ENCODE measurements at regions not wholly inside any gene's neighbourhood (a gene's known extent, or its start where the extent isn't known, plus 50 kb on each side); places are given as distances from the start of the nearest gene placed in this dataset.

DNA sequence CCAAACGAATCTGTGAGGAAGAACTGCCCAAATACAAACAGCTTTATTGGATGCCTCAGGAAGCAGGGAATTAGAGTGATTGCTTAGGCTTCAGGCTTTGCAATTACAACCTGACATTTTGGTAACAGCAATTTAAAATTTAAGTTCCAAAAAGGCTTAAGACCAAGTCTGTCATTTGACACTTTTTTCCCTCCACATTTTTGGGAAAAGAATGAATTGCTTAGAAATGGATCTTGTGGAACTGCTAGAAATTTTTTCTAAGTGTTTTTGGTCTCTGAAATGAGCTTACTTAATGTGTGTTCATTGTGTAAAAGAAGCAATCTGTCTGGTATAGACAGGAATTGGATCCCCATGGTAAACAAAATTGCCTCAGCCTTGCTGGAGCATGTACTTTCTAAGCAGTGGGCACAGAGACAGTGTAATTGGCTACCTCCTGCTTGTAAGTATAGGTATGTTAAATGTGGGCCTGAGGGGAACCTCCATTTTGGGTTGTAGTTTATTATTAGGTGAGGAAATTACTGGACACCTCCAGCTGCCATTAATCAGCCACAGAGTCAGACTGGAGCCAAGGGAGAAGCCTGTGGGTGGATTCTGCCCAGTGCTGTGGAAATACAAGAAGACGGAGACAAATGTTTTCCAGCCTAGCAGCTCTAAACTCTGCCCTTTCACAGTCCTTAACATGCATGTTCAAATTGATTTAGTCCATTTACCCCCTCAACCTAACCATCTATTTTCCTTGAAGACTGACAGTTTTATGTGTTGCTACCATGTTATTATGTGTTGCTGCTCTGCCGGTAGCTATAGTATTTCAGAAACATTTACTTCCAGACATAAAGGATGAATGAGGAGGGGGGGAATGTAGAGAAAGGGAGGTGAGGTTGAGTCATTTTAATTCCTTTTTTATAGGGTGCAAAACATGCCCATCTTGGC is 473.0 kb downstream of the SPRY1 start:
- no peak for DNase-seq (ENCODE audit: low read depth in 3 of 3, low spot score in 1 of 3)

DNA sequence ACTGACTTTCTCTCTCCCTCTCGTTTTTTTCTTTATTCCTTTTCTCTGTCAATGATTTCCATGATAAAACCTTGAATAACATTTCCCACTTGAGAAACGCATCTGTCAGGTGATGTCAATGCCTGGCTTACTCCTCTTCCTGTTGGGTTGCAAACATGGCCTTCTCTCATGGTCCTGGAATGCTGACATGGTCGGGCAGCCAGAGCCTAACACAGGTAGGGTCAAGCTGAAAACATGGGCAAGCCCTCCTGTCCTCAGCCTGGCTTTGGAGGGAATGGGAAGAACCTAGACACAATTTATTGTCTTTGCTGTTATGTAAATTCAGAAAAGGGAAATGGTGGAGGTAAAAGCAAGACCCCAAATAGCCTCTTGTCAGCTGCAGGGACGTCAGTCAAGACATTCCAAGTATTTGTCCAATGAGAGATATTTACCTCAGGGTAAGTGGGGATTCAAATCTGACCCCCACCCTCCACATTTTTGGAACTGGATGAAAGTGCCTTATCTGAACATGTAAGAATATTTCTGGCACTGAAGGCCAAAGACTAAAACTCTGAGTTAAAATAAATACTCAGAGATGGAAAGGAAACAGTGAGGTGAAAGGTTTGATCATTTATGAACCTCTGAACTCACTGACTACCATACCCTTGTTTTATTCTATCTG is 473.8 kb downstream of the SPRY1 start:
- no peak for DNase-seq (ENCODE audit: low read depth in 3 of 3, low spot score in 1 of 3)

DNA sequence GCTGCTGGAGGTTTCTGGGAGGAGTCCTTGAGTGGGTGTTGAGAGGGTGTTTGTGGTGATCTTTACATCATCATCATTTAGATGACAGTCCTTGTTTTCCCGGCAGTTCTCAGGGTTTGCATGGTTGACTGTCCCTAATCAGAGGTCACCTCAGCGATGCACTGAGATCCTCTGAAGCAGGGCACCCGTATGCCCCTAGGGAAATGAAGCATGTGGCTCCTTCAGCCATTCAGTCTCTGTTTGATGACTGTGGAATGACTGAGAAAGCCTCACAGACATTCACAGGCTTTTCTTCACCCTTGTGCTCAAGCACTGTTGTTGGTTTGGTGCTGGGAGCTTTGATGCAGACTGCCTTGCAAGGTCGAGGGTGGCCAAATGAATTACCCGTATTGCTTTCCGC is 474.7 kb downstream of the SPRY1 start:
- DNase-seq (ENCODE audit: low read depth in 3 of 3, low spot score in 1 of 3) = no peak

DNA sequence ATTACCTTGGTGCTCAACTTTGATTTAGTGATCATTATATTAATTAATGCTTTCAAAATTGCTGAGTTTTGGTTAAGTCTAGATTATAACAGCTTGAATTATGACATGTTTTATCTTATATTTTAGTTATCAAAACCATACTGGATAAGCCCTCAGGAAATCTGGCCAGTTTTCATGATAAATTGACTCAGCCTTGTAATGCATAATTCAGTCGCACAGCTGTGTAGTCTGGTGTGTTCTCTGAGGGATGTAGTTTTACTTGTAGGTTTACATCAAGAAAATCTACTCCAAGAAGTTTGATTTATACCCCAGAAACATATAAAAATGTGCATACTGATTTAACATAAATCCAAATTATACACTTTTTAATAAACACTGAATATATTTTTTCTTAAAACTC is 477.5 kb downstream of the SPRY1 start:
- no peak for DNase-seq (ENCODE audit: low read depth in 3 of 3, low spot score in 1 of 3)

DNA sequence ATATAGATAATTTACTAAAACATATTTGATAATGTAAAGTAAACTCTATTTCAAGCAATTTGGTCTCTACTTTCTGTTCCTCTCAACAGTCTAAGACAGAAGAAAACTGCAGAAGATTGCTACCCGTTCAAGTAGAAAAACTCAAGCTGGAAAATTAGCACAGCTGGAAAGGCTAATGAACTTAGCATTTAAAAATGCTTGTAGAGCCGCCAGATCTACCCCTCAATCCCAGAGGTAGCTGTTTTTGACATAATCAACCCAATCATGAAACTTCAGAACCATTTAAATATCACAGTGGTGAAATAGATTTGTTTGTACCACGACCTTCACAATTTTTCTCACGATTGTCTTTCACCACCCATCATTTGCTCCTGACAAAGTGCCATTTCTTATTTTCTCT is 479.5 kb downstream of the SPRY1 start:
- no peak for DNase-seq (ENCODE audit: low read depth in 3 of 3, low spot score in 1 of 3)

DNA sequence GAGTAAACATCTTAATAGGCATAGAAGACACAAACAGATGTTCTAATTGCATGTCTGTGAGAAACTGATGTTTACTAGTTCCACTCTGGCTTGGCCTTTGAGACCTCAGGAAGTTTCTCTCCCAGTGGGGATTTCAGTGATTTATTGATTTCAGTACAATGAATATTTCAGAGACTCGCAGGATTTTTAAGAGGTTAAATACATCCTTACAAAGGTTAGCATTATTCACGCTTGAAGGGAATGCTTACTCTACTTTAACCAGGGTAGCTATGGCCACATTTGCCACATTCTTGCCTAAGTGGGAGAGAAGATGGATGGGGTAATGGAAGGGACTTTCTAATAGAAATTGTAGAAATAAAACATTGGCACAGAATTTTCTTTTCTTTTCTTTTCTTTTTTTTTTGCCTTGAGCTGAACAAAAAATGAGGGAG is 480.1 kb downstream of the SPRY1 start:
- DNase-seq (ENCODE audit: low read depth in 3 of 3, low spot score in 1 of 3) = no peak

DNA sequence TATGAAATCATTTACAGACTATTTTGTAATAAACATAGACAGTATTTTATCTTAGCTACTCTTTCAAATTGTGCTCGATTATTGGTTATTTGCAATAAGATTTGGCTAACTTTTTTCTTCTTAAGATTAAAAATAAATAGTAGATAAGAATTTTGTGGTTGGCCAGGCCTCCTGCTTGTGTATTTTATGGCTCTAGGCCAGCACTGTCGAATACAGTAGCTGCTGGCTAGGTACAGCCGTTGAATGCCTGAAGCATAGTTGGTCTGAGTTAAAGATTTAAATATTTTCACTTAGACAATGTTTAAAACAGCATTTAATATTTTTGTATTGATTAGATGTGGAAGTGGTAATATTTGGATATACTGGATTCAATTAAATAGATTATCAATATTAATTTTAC is 481.0 kb downstream of the SPRY1 start:
- no peak for DNase-seq (ENCODE audit: low read depth in 3 of 3, low spot score in 1 of 3)

DNA sequence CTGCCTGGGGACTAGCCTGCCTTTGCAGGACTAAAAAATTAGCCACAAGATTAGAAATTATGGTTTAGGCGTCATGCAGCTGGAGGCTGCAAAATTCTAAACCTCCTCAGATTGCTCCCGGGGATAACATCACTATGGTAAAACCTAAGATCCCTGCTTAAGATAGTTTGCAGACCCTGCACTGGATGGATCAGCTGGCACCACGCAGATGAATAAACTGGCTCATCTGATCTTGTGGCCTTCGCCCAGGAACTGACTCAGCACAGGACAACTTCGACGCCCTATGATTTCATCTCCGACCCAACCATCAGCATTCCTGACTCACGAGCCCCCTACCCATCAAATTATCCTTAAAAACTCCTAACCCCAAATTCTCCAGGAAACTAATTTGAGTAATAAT is 482.4 kb downstream of the SPRY1 start:
- DNase-seq (ENCODE audit: low read depth in 3 of 3, low spot score in 1 of 3) = no peak

DNA sequence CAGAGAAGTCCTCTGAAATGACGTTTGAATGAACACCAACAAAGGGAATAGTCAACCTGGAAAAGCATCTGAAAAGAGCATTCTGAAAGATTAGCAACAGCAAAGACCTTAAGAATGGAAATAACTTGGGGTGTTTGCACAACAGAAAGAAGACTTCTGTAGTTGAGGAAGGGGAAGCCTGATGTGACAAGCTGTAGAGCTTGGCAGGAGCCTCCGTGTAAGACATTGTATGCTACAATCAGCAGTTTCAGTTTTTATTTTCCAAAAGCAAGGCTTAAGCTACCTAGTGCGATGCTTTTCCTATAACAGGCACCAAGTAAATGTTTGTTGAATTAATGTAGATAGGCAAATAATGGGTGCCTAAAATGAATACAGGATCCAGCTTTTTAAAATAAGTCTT is 484.0 kb downstream of the SPRY1 start:
- no peak for DNase-seq (ENCODE audit: low read depth in 3 of 3, low spot score in 1 of 3)

DNA sequence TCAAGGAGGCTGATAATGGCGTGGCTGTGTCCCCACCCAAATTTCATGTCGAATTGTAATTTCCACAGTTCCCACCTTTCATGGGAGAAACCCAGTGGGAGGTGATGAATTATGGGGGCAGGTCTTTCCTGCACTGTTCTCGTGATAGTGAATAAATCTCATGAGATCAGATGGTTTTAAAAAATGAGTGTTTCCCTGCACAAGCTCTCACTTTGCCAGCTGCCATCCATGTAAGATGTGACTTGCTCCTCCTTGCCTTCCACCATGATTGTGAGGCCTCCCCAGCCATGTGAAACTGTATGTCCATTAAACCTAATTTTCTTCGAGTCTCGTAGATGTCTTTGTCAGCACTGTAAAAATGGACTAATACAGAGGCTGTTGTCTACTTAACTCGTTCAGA is 488.3 kb downstream of the SPRY1 start:
- no peak for DNase-seq (ENCODE audit: low read depth in 3 of 3, low spot score in 1 of 3)

DNA sequence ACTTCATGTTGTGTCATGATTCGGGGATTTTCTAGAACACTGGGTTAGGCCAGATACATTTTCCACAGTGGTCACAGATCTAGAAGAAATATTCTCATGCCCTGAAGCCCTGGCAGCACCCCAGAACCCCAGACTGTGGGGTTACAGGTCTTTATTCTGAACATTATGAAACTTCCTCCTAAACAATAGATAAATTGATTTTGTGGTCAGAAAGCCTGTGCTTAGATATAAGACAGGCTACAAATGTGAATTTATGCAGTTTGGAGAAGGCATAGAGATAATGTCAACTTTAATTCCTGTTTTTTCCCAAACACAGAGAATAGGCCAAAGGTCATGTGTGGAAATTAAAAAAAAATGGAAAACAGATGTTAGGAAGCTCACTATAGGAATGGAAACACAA is 492.9 kb downstream of the SPRY1 start:
- no peak for DNase-seq (ENCODE audit: low read depth in 3 of 3, low spot score in 1 of 3)

DNA sequence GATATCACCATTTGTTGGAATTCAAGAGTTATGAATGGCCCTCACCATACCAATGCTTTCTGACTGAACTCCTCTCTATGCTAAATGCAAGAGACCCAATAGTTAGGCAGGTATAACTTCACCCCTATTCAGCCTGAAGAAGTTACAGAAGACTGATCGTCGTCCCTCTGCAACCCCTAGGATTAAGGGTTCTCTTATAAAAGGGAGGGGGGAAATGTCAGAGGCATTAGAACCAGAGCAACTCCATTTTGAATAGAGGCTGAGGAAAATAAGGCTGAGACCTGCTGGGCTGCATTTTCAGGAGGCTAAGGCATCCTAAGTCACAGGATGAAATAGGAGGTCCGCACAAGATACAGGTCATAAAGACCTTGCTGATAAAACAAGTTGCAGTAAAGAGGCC is 494.3 kb downstream of the SPRY1 start:
- no peak for DNase-seq (ENCODE audit: low read depth in 3 of 3, low spot score in 1 of 3)

DNA sequence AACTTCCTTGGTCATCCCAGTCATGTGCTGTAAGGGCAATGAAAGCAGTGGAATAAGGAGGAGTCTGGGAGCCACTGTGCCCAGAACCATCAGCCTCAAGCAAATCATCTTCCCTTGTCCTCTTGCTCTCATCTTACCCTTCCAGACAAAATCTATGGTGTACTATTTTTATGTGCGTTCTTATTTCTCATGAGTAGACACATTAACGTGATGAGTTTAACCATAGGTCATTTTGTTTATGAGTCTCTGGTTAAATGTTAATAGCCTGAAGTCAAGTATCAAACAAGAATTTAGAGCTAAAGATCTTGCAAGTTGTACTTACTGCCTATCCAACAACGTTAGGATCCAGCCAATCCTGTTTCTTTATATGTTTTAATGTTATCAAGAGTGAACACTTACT is 495.3 kb downstream of the SPRY1 start:
- DNase-seq (ENCODE audit: low read depth in 3 of 3, low spot score in 1 of 3) = no peak

DNA sequence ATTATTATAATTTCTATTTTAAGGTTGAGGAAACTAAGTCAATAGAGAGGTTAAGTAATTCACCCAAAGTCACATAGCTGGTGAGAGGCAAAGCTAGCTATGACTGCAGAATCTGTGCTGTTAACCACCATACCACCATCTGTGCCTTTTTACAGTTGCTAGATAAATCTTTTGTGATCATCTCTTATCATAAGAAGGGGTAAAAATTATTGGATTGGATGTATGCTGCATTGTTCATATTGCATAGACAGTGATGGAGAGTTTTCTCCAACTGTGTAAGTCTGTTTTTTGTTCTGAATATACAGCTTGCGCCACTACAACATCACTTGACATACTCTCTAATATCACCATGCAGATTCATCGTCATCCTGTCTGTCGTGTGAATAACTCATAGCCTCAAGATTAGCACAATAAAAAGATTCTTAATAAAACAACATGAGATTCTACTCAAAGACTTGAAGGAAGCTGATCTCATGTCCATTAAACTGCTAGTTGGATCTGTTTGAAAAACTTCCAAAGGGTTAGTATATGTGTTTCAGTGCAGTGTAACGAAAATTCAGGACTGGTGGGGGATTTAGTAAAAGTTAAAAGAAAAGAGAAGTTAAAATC is 495.9 kb downstream of the SPRY1 start:
- no peak for DNase-seq (ENCODE audit: low read depth in 3 of 3, low spot score in 1 of 3)

DNA sequence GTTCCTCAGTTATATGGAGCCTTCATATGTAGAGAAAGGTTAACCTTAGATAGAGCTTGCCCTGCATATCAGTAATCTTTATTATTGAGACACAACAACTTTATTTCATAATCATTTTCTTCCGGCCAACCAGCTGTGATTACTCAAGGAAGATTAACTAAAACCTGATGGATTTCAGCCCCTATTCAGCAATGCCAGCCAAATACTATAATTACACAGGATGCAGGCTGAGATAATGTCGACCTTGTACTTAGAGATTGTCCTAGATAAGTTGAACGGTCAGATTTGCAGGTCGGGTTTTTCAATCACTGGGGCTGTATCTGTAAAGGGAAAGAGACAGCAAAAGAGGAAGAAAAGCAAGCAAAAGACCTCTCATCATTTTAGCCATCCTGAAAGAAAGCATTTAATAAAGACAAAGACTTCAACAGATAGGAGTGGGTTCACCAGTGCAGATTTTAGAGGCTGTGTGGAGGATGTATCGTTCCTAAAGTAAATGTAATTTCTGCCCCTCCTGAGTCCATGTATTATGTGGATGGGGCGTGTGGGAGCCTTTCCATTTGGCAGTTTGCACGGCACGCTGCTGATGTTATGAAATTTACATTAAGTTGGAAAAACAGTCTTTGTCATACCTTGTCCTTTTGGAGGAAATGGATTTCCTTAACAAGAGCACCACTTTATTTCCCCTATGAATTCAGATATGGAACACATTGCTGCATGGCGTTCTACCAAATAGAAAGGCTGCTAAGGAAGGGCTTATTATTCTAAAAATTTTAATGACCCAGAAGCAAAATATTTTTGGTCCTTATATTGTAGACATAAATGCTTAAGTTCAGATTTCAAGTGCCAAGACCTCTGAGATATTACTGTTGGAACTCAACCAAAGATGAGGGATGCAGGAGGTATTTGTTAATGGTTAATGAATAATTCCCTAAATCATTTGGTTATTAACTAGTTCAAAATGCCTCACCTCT is 496.7 kb downstream of the SPRY1 start:
- DNase-seq (ENCODE audit: low read depth in 3 of 3, low spot score in 1 of 3) = no peak

DNA sequence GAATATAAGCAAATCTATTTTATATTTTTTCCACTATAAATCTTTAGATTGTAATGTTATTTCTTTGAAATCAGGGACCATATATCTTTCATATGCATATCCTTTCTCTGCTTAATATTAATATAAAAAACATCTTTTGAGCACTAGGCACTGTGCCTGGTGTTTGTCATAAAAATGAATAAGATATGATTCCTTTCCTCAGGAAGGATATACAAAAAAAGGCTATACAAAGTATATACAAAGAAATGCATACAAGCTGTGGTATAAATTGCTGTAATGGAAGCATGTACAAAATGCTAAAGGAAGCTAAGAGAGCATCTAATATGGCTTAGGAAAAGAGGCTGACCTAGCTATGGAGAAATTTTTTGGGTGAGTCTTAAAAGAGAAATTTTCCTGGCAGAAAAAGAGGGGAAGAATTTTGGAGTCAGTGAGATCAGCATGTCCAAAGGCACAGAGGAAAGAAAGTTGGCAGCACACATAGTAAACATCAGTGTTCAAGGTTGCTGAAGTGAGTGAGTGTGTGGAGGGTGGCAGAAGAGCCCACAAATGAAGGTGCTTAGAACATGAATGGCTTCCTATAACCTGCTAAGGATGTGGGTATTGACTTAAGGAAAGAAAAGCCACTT is 500.0 kb downstream of the SPRY1 start:
- no peak for DNase-seq (ENCODE audit: low read depth in 3 of 3, low spot score in 1 of 3)

DNA sequence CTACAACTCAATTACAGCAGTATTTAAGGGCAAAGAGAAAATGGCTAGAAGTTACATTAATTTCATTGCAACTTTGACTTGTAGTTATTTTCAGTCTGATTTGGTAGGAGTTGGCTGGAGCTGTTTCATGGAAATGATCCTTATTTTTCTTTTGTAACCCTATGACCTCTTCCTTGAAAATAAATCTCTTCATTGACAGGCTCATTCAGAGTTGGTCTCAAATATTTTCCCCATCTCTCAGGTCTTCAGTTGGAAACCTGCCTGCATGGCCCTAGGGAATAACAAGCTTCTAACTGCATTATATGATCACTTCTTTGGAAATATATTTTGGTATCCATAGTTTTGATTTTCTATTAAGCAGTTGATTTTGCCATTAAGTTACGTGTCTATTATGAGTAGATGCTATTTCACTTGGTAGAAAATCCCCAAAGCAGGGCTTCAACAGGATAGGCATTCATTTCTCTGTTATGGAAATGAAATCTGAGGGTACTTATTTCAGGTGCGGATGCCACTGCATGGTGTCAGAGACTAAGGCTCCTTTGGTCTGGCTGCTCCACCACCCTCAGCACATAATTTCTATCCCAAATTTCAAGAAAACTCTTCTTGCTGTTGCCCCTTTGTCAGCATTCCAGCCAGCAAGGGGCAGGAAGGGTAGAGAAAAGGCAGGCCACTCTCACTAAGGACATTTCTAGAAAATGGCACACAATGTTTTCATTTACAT is 502.5 kb downstream of the SPRY1 start:
- DNase-seq (ENCODE audit: low read depth in 3 of 3, low spot score in 1 of 3) = no peak

DNA sequence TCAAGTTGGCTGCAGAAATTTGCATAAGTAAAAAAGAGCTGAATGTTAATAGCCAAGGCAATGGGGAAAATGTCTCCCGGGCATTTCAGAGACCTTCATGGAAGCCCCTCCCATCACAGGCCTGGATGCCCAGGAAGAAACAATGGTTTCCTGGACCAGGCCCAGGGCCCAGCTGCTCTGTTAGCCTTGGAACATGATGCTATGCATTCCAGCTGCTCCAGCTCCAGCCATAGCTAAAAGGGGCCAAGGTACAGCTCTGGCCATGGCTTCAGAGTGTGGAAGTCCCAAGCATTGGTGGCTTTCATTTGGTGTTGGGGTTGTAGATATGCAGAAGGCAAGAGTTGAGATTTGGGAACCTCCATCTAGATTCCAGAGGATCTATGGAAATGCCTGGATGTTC is 508.3 kb downstream of the SPRY1 start:
- DNase-seq (ENCODE audit: low read depth in 3 of 3, low spot score in 1 of 3) = no peak

DNA sequence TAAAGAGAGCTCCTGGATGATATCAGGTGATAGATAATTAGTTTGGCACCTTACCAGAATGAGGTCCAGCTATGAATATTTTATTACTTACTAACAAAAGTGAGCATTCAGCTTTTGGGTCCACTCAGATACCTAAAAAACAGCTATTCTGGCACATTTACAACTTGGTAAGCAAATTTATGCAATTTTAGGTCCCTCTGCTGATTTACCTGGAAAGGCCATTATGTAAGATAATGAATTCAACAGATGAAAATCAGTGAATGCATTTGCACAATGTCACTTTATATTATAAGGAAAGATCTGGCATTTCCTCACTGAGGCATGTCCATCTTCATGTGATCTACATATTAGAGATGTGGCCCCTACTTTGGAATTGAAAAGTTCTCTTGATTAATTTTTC is 517.0 kb downstream of the SPRY1 start:
- no peak for DNase-seq (ENCODE audit: low read depth in 3 of 3, low spot score in 1 of 3)

DNA sequence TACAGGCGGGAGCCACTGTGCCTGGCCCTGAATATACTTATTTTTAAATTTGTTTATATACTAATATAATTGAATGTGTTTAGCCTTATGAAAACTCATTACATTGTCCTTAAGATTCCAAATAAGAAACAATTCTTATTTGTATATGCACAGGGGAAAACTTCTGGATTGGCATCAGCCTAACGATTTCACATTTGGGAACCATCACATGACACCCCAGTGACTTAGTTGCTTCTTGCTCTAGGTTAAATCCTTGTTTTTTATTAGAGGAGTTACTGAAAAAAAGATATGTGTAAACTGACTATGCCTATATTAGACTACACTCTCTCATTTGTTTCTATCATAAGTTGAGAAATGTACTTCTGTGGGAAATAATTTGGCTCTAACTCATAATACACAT is 520.2 kb downstream of the SPRY1 start:
- DNase-seq (ENCODE audit: low read depth in 3 of 3, low spot score in 1 of 3) = no peak
